Activated naive CD8-positive, alpha-beta T cell (primary cell): ENCODE measurements at regions not wholly inside any gene's neighbourhood (a gene's known extent, or its start where the extent isn't known, plus 50 kb on each side); places are given as distances from the start of the nearest gene placed in this dataset.

Source experiments
- H3K27ac Mint-ChIP-seq: one replicate; pipeline ENCODE4 v1.8.0; 2021; ENCODE audit warnings: mixed read lengths
- H3K27me3 Mint-ChIP-seq: one replicate; pipeline ENCODE4 v1.8.0; 2021; ENCODE audit warnings: mixed read lengths
- H3K36me3 Mint-ChIP-seq: one replicate; pipeline ENCODE4 v1.8.0; 2021; ENCODE audit warnings: mixed read lengths
- H3K4me1 Mint-ChIP-seq: one replicate; pipeline ENCODE4 v1.8.0; 2021; ENCODE audit warnings: low read depth, mixed read lengths
- H3K4me3 Mint-ChIP-seq: one replicate; pipeline ENCODE4 v1.8.0; 2021; ENCODE audit warnings: mild to moderate bottlenecking, mixed read lengths
- H3K9me3 Mint-ChIP-seq: one replicate; pipeline ENCODE4 v1.8.0; 2021; ENCODE audit warnings: low read depth, mixed read lengths

- Mint-ChIP-seq H3K27ac (no peak overlapping the region), H3K4me1 (no peaks in the 10 kb centered on the region), H3K4me3 (no peak overlapping the region), H3K27me3 (peaks cover 4% of the 10 kb centered on the region), H3K36me3 (no peaks in the 10 kb centered on the region), H3K9me3 (no peaks in the 10 kb centered on the region)
Measured at GRCh38 chr10:29946953-29947700, 112.3 kb downstream of the JCAD start.

- H3K9me3 Mint-ChIP-seq = no peaks in the 10 kb centered on the region
- no peaks in the 10 kb centered on the region for H3K36me3 Mint-ChIP-seq
- H3K4me1 Mint-ChIP-seq = no peaks in the 10 kb centered on the region
- H3K27me3 Mint-ChIP-seq = peaks cover 6% of the 10 kb centered on the region
- H3K4me3 Mint-ChIP-seq = no peak overlapping the region
- H3K27ac Mint-ChIP-seq = no peak overlapping the region
Measured at GRCh38 chr10:29946614-29946952, 112.8 kb downstream of the JCAD start.

DNA sequence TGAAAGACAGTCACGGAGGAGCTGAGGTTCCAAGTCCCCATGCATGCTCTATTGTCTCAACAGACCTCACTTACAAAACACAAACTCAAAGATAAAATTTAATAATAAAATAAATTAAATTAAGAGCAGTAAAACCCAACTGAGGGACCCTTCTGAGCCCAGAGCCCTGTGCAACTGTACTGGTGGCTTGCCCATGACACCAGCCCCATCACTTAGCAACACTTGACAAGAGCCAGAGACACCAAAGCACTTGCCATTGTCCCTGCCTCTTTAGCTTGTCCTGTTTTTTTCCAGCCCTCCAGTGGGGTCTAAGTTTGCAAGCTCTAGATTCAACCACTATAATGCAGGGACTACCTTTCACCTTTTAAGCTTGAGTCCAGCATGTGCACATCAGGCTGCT, 117.9 kb downstream of the JCAD start:
- Mint-ChIP-seq H3K9me3 (no peaks in the 10 kb centered on the region), H3K27ac (no peak overlapping the region), H3K27me3 (peaks cover 12% of the 10 kb centered on the region), H3K4me1 (no peaks in the 10 kb centered on the region), H3K36me3 (no peaks in the 10 kb centered on the region), H3K4me3 (no peak overlapping the region)

DNA sequence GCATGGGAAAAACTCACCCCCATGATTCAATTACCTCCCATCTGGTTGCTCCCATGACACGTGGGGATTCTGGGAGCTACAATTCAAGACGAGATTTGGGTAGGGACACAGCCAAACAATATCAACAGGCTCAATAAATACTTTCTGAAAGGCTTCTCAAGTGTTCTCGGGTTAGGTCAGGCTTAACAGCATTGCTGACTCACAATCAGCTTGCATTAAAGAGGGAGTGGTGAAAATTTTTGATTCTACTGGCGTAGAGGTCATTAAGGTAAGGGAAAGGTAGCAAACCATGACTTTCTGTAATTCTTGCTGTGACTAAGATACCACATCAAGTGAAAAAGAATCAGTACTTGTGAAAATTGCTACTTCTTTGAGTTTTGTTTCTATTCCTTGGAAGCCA, 126.4 kb downstream of the JCAD start:
- Mint-ChIP-seq H3K4me3 (no peak overlapping the region), H3K9me3 (no peaks in the 10 kb centered on the region), H3K27me3 (peaks cover 20% of the 10 kb centered on the region), H3K36me3 (no peaks in the 10 kb centered on the region), H3K27ac (no peak overlapping the region), H3K4me1 (no peaks in the 10 kb centered on the region)

DNA sequence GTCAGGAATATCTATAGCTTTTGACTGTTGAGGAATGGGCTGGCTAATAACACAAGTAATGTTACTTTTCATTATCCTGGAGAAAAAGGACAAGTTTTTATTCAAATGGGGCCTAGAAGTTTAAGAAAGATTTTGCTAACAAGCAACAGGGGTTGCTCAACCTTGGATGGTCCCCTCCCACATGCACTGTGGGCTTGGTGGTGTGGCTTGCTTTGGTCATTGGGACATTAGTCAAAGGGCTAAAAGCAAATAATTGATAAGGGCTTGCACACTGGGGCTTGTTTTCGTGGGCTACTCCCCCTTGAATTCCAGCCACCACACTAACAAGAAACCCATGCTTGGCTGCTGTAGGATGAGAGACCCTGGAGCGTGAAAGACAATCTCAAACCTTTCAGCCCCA, 127.6 kb downstream of the JCAD start:
- Mint-ChIP-seq H3K9me3 (peaks cover 7% of the 10 kb centered on the region), H3K27ac (no peak overlapping the region), H3K27me3 (peaks cover 15% of the 10 kb centered on the region), H3K4me3 (no peak overlapping the region), H3K4me1 (no peaks in the 10 kb centered on the region), H3K36me3 (no peaks in the 10 kb centered on the region)

DNA sequence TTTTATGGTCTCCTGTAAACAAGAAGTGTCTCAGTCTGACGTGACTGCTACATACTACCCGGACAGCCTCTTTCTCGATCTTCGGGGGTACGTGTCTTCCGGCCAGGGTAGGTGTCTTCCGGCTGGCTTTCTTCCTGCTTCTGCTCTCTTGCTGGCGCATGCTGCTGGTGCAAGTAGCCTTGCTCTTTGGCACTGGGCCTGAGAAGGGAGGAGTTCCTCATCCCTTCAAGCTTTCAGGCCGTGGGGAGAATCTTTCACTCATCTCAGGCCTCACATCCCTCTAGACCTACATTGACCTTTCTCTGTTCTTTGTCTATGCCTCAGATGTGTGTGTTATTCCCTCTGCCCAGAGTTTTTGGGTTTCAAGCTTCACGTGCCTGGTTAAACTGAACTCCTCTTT, 130.4 kb downstream of the JCAD start:
- H3K9me3 Mint-ChIP-seq = peaks cover 8% of the 10 kb centered on the region
- peaks cover 10% of the 10 kb centered on the region for H3K27me3 Mint-ChIP-seq
- no peaks in the 10 kb centered on the region for H3K4me1 Mint-ChIP-seq
- H3K36me3 Mint-ChIP-seq = no peaks in the 10 kb centered on the region
- no peak overlapping the region for H3K4me3 Mint-ChIP-seq
- H3K27ac Mint-ChIP-seq = no peak overlapping the region

DNA sequence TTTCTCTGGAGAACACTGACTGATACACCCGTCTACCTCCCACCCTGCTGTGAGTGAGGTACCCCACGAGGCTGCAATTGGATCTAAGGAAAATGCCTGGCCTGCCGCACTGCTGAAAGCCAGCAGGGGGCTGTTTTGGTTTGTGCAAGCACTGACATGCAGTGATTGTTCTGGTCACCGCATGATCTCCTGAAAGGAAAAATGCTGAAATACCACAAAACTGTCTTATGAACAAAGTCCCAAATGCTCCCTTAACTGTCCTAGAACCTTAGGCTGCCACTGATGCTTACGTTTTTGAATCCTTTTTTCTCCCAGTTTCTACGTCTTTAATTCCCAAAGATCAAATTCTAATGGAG, 132.7 kb downstream of the JCAD start:
- no peaks in the 10 kb centered on the region for H3K4me1 Mint-ChIP-seq
- no peak overlapping the region for H3K27ac Mint-ChIP-seq
- H3K4me3 Mint-ChIP-seq = no peak overlapping the region
- H3K36me3 Mint-ChIP-seq = no peaks in the 10 kb centered on the region
- H3K9me3 Mint-ChIP-seq = peaks cover 8% of the 10 kb centered on the region
- H3K27me3 Mint-ChIP-seq = peaks cover 10% of the 10 kb centered on the region

- Mint-ChIP-seq H3K4me3 (no peak overlapping the region), H3K27me3 (peaks cover 8% of the 10 kb centered on the region), H3K9me3 (peaks cover 8% of the 10 kb centered on the region), H3K4me1 (no peaks in the 10 kb centered on the region), H3K36me3 (no peaks in the 10 kb centered on the region), H3K27ac (no peak overlapping the region)
Measured at GRCh38 chr10:29925771-29926692, 133.4 kb downstream of the JCAD start.

GRCh38 chr10:29924436-29924835, 134.9 kb downstream of the JCAD start:
- H3K4me3 Mint-ChIP-seq = no peak overlapping the region
- H3K27ac Mint-ChIP-seq = no peak overlapping the region
- H3K9me3 Mint-ChIP-seq = peaks cover 8% of the 10 kb centered on the region
- no peaks in the 10 kb centered on the region for H3K4me1 Mint-ChIP-seq
- peaks cover 8% of the 10 kb centered on the region for H3K27me3 Mint-ChIP-seq
- H3K36me3 Mint-ChIP-seq = no peaks in the 10 kb centered on the region

DNA sequence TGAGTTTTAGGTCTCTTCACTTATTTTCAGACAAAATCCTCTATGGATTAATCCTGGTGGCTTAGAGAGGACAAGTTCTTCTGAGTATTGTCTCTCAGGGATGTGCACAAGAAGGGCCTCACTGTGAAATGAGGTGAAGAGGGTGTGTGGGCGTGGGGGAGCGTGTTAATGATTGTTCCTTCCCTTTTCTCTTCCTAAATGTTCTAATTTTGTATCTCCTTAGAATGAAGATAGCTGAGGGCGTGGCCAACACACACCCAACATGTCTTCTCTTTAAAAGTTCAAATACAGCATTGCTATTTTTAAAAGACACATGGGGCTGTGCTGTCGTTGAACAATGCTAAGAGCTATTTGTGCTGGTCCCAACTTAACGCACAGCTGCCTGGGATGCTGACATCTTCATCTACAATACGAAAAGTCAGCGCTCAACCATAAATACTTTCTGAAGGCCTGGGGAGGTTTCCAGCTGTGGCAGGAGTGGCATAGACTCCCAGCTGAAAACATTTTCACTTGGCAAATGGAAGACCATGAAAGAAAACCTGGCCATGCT, 135.9 kb downstream of the JCAD start:
- H3K27ac Mint-ChIP-seq = no peak overlapping the region
- peaks cover 8% of the 10 kb centered on the region for H3K9me3 Mint-ChIP-seq
- no peak overlapping the region for H3K4me3 Mint-ChIP-seq
- no peaks in the 10 kb centered on the region for H3K4me1 Mint-ChIP-seq
- no peaks in the 10 kb centered on the region for H3K36me3 Mint-ChIP-seq
- peaks cover 7% of the 10 kb centered on the region for H3K27me3 Mint-ChIP-seq

GRCh38 chr10:29922892-29923291, 136.5 kb downstream of the JCAD start:
- no peaks in the 10 kb centered on the region for H3K4me1 Mint-ChIP-seq
- no peak overlapping the region for H3K4me3 Mint-ChIP-seq
- H3K27me3 Mint-ChIP-seq = peaks cover 7% of the 10 kb centered on the region

GRCh38 chr10:29922226-29922625, 137.2 kb downstream of the JCAD start:
- Mint-ChIP-seq H3K36me3 (no peaks in the 10 kb centered on the region), H3K27me3 (peaks cover 7% of the 10 kb centered on the region), H3K4me1 (no peaks in the 10 kb centered on the region), H3K27ac (no peak overlapping the region), H3K9me3 (peaks cover 5% of the 10 kb centered on the region), H3K4me3 (no peak overlapping the region)

More at GRCh38 chr10:29922892-29923291, 136.5 kb downstream of the JCAD start:
- H3K36me3 Mint-ChIP-seq = no peaks in the 10 kb centered on the region
- H3K9me3 Mint-ChIP-seq = peaks cover 8% of the 10 kb centered on the region
- H3K27ac Mint-ChIP-seq = no peak overlapping the region

- H3K9me3 Mint-ChIP-seq = no peaks in the 10 kb centered on the region
- peaks cover 10% of the 10 kb centered on the region for H3K27me3 Mint-ChIP-seq
- H3K27ac Mint-ChIP-seq = no peak overlapping the region
- H3K36me3 Mint-ChIP-seq = no peaks in the 10 kb centered on the region
- no peaks in the 10 kb centered on the region for H3K4me1 Mint-ChIP-seq
- H3K4me3 Mint-ChIP-seq = no peak overlapping the region
Measured at GRCh38 chr10:29921071-29921446, 138.3 kb downstream of the JCAD start.

GRCh38 chr10:29920408-29921070, 138.8 kb downstream of the JCAD start:
- H3K4me3 Mint-ChIP-seq = no peak overlapping the region
- H3K9me3 Mint-ChIP-seq = no peaks in the 10 kb centered on the region
- H3K36me3 Mint-ChIP-seq = no peaks in the 10 kb centered on the region
- H3K27me3 Mint-ChIP-seq = peaks cover 10% of the 10 kb centered on the region
- no peak overlapping the region for H3K27ac Mint-ChIP-seq
- H3K4me1 Mint-ChIP-seq = no peaks in the 10 kb centered on the region
